ENCODE measurements at regions not wholly inside any gene's neighbourhood (a gene's known extent, or its start where the extent isn't known, plus 50 kb on each side); places are given as distances from the start of the nearest gene placed in this dataset.

DNA sequence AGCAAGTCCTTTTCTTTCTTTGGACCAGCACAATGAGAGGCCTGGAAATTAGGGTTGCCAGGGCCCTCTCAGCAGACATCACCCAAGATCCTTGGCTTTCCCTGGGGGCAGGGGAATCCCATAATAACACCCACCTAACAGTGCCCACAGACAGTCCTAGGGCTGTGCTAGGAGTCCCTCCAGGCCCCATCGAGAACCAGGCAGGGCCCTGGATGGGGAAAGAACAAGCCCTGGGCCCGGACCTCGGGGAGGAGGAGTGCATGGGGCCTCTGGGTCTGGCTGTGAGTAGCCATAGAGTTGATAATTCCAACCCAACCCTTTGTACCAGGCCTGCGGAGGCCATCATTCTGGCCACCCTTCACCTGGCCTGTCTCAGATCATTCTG, 201.2 kb upstream of the ZMIZ1 start:
- TF ChIP-seq, protein P1, sequence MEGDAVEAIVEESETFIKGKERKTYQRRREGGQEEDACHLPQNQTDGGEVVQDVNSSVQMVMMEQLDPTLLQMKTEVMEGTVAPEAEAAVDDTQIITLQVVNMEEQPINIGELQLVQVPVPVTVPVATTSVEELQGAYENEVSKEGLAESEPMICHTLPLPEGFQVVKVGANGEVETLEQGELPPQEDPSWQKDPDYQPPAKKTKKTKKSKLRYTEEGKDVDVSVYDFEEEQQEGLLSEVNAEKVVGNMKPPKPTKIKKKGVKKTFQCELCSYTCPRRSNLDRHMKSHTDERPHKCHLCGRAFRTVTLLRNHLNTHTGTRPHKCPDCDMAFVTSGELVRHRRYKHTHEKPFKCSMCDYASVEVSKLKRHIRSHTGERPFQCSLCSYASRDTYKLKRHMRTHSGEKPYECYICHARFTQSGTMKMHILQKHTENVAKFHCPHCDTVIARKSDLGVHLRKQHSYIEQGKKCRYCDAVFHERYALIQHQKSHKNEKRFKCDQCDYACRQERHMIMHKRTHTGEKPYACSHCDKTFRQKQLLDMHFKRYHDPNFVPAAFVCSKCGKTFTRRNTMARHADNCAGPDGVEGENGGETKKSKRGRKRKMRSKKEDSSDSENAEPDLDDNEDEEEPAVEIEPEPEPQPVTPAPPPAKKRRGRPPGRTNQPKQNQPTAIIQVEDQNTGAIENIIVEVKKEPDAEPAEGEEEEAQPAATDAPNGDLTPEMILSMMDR (IDR thresholded peaks at IDR 0.05), result no peak
- no peak for TF ChIP-seq MXI1 (IDR thresholded peaks at IDR 0.05; ENCODE audit: low read depth, low read length)
- TF ChIP-seq JUND (IDR thresholded peaks at IDR 0.05), result no peak
- no peak for TF ChIP-seq TCF12 (IDR thresholded peaks at IDR 0.05)
- TF ChIP-seq, protein P2, sequence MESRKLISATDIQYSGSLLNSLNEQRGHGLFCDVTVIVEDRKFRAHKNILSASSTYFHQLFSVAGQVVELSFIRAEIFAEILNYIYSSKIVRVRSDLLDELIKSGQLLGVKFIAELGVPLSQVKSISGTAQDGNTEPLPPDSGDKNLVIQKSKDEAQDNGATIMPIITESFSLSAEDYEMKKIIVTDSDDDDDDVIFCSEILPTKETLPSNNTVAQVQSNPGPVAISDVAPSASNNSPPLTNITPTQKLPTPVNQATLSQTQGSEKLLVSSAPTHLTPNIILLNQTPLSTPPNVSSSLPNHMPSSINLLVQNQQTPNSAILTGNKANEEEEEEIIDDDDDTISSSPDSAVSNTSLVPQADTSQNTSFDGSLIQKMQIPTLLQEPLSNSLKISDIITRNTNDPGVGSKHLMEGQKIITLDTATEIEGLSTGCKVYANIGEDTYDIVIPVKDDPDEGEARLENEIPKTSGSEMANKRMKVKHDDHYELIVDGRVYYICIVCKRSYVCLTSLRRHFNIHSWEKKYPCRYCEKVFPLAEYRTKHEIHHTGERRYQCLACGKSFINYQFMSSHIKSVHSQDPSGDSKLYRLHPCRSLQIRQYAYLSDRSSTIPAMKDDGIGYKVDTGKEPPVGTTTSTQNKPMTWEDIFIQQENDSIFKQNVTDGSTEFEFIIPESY (IDR thresholded peaks at IDR 0.05; ENCODE audit: borderline replicate concordance, low read depth), result no peak
- TF ChIP-seq RFX5 (IDR thresholded peaks at IDR 0.05; ENCODE audit: low read length), result no peak
- no peak for TF ChIP-seq EP300 (IDR thresholded peaks at IDR 0.05; ENCODE audit: borderline replicate concordance in 1 of 2, low read depth in 1 of 2, low read length in 1 of 2)
- TF ChIP-seq EZH2phosphoT487 (IDR thresholded peaks at IDR 0.05; ENCODE audit: borderline replicate concordance, low read depth), result no peak
- TF ChIP-seq CHD2 (IDR thresholded peaks at IDR 0.05; ENCODE audit: low read length, partially characterized antibody), result no peak
- TF ChIP-seq TAF1 (IDR thresholded peaks at IDR 0.05; ENCODE audit: borderline replicate concordance, low read depth, low read length), result no peak
- no peak for TF ChIP-seq YY1 (IDR thresholded peaks at IDR 0.05; ENCODE audit: low read depth)
- TF ChIP-seq, protein P3, sequence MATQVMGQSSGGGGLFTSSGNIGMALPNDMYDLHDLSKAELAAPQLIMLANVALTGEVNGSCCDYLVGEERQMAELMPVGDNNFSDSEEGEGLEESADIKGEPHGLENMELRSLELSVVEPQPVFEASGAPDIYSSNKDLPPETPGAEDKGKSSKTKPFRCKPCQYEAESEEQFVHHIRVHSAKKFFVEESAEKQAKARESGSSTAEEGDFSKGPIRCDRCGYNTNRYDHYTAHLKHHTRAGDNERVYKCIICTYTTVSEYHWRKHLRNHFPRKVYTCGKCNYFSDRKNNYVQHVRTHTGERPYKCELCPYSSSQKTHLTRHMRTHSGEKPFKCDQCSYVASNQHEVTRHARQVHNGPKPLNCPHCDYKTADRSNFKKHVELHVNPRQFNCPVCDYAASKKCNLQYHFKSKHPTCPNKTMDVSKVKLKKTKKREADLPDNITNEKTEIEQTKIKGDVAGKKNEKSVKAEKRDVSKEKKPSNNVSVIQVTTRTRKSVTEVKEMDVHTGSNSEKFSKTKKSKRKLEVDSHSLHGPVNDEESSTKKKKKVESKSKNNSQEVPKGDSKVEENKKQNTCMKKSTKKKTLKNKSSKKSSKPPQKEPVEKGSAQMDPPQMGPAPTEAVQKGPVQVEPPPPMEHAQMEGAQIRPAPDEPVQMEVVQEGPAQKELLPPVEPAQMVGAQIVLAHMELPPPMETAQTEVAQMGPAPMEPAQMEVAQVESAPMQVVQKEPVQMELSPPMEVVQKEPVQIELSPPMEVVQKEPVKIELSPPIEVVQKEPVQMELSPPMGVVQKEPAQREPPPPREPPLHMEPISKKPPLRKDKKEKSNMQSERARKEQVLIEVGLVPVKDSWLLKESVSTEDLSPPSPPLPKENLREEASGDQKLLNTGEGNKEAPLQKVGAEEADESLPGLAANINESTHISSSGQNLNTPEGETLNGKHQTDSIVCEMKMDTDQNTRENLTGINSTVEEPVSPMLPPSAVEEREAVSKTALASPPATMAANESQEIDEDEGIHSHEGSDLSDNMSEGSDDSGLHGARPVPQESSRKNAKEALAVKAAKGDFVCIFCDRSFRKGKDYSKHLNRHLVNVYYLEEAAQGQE (IDR thresholded peaks at IDR 0.05; ENCODE audit: low read depth, low read length), result no peak
- TF ChIP-seq, protein P4, sequence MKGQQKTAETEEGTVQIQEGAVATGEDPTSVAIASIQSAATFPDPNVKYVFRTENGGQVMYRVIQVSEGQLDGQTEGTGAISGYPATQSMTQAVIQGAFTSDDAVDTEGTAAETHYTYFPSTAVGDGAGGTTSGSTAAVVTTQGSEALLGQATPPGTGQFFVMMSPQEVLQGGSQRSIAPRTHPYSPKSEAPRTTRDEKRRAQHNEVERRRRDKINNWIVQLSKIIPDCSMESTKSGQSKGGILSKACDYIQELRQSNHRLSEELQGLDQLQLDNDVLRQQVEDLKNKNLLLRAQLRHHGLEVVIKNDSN (IDR thresholded peaks at IDR 0.05; ENCODE audit: borderline replicate concordance, low read depth), result no peak
- no peak for TF ChIP-seq GATA2 (CRISPR knock-in tag; IDR thresholded peaks at IDR 0.05)
